Mesendoderm (in vitro differentiated cells): ENCODE measurements at regions not wholly inside any gene's neighbourhood (a gene's known extent, or its start where the extent isn't known, plus 50 kb on each side); places are given as distances from the start of the nearest gene placed in this dataset.

Experiments used
- DNase-seq: peaks from one replicate; pipeline ENCODE4 v3.0.0; 2013
- H2AK5ac ChIP-seq: 2 replicates; pipeline ENCODE4 v1.6.1; 2013; ENCODE audit warnings: low read length, inconsistent platforms
- H2BK120ac ChIP-seq: 2 replicates; pipeline ENCODE4 v1.6.1; 2013; ENCODE audit warnings: low read depth, mild to moderate bottlenecking, low read length, moderate library complexity, mixed read lengths
- H2BK15ac ChIP-seq: replicated peaks from 2 replicates; pipeline ENCODE4 v1.6.1; 2013; ENCODE audit warnings: low read depth, mild to moderate bottlenecking, moderate library complexity
- H2BK5ac ChIP-seq: 2 replicates; pipeline ENCODE4 v1.6.1; 2013; ENCODE audit warnings: low read length, inconsistent platforms
- H3K18ac ChIP-seq: 2 replicates; pipeline ENCODE4 v1.6.1; 2013; ENCODE audit warnings: mild to moderate bottlenecking, low read length, mixed read lengths
- H3K23ac ChIP-seq: one replicate; pipeline ENCODE4 v1.6.1; 2013; ENCODE audit warnings: low read length
- H3K27ac ChIP-seq: 2 replicates; pipeline ENCODE4 v1.5.1; 2013; ENCODE audit warnings: low read depth, mild to moderate bottlenecking, inconsistent platforms, low read length, moderate library complexity
- H3K27me3 ChIP-seq: 2 replicates; pipeline ENCODE4 v1.6.1; 2013; ENCODE audit warnings: low read length, control low read depth, mild to moderate bottlenecking, inconsistent platforms; ENCODE audit not compliant: insufficient read depth, poor library complexity
- H3K36me3 ChIP-seq: 2 replicates; pipeline ENCODE4 v1.6.1; 2013; ENCODE audit warnings: low read length, inconsistent platforms; ENCODE audit not compliant: control insufficient read depth, insufficient read depth
- H3K4ac ChIP-seq: one replicate; pipeline ENCODE4 v1.6.1; 2013; ENCODE audit warnings: low read depth, mild to moderate bottlenecking, low read length, moderate library complexity
- H3K4me1 ChIP-seq: 2 replicates; pipeline ENCODE4 v1.6.1; 2013; ENCODE audit warnings: low read depth, low read length, inconsistent platforms; ENCODE audit not compliant: control insufficient read depth
- H3K4me2 ChIP-seq: 2 replicates; pipeline ENCODE4 v1.6.1; 2013; ENCODE audit warnings: low read length
- H3K4me3 ChIP-seq: 2 replicates; pipeline ENCODE4 v1.5.1; 2013; ENCODE audit warnings: mild to moderate bottlenecking, low read length
- H3K56ac ChIP-seq: one replicate; pipeline ENCODE4 v1.6.1; 2013; ENCODE audit warnings: low read length
- H3K79me1 ChIP-seq: 2 replicates; pipeline ENCODE4 v1.6.1; 2013; ENCODE audit warnings: low read length, inconsistent platforms
- H3K79me2 ChIP-seq: 2 replicates; pipeline ENCODE4 v1.6.1; 2013; ENCODE audit warnings: mild to moderate bottlenecking, low read length; ENCODE audit not compliant: control insufficient read depth, insufficient read depth
- H3K9ac ChIP-seq: 2 replicates; pipeline ENCODE4 v1.6.1; 2013; ENCODE audit warnings: low read length, inconsistent platforms
- H4K5ac ChIP-seq: one replicate; pipeline ENCODE4 v1.6.1; 2013; ENCODE audit warnings: low read length
- H4K8ac ChIP-seq: one replicate; pipeline ENCODE4 v1.6.1; 2013; ENCODE audit warnings: low read depth, mild to moderate bottlenecking, control low read depth, low read length, moderate library complexity
- WGBS: extraction: QIAGEN DNeasy Blood & Tissue Kit; methylation state at CpG from one replicate; pipeline ENCODE4 v1.1.7; 2013; ENCODE audit warnings: low lambda C conversion rate, missing lambda C conversion rate; ENCODE audit not compliant: insufficient coverage; ENCODE audit errors: extremely low coverage; 5-methylcytosine and 5-hydroxymethylcytosine counted together

- Histone ChIP-seq H3K4me2 (no peak overlapping the region), H3K23ac (no peak overlapping the region), H3K56ac (no peak overlapping the region), H2AK5ac (no peak overlapping the region), H4K5ac (no peak overlapping the region), H3K4me3 (no peak overlapping the region), H3K9ac (no peak overlapping the region), H3K18ac (no peak overlapping the region), H2BK15ac (no peak overlapping the region), H3K4ac (no peak overlapping the region), H4K8ac (no peak overlapping the region), H2BK120ac (no peak overlapping the region), H3K27me3 (no peaks in the 10 kb centered on the region), H3K79me2 (no peaks in the 10 kb centered on the region), H3K4me1 (peaks cover 5% of the 10 kb centered on the region), H3K27ac (no peak overlapping the region), H3K36me3 (no peaks in the 10 kb centered on the region), H3K79me1 (no peaks in the 10 kb centered on the region), H2BK5ac (no peak overlapping the region)
- DNase-seq: no peak
- WGBS: no CpG with 5 or more reads among the region's 10 CpGs
Measured at GRCh38 chr11:120011836-120012235, 126.1 kb downstream of the TRIM29 start.

GRCh38 chr11:120010775-120011174, 127.1 kb downstream of the TRIM29 start:
- H2AK5ac ChIP-seq: no peak overlapping the region
- H4K8ac ChIP-seq: no peak overlapping the region
- no peak overlapping the region for H3K23ac ChIP-seq
- H3K27ac ChIP-seq: no peak overlapping the region
- H2BK120ac ChIP-seq: no peak overlapping the region
- no peaks in the 10 kb centered on the region for H3K36me3 ChIP-seq
- no peak overlapping the region for H3K4me2 ChIP-seq
- H2BK15ac ChIP-seq: no peak overlapping the region
- H2BK5ac ChIP-seq: no peak overlapping the region
- no peaks in the 10 kb centered on the region for H3K27me3 ChIP-seq
- WGBS: no CpG with 5 or more reads among the region's 9 CpGs
- H3K18ac ChIP-seq: no peak overlapping the region
- H3K56ac ChIP-seq: no peak overlapping the region
- no peak overlapping the region for H3K4ac ChIP-seq
- no peak overlapping the region for H4K5ac ChIP-seq
- no peaks in the 10 kb centered on the region for H3K79me2 ChIP-seq
- no peak overlapping the region for H3K4me3 ChIP-seq
- no peaks in the 10 kb centered on the region for H3K79me1 ChIP-seq
- no peak overlapping the region for H3K9ac ChIP-seq
- H3K4me1 ChIP-seq: peaks cover 5% of the 10 kb centered on the region
- DNase-seq: no peak

GRCh38 chr11:120009938-120010337, 128.0 kb downstream of the TRIM29 start:
- Histone ChIP-seq H2BK5ac (no peak overlapping the region), H4K5ac (no peak overlapping the region), H3K27me3 (no peaks in the 10 kb centered on the region), H3K79me2 (no peaks in the 10 kb centered on the region), H2BK15ac (no peak overlapping the region), H3K27ac (no peak overlapping the region), H3K56ac (no peak overlapping the region), H2AK5ac (no peak overlapping the region), H3K4me1 (peaks cover 5% of the 10 kb centered on the region), H3K79me1 (no peaks in the 10 kb centered on the region), H2BK120ac (no peak overlapping the region), H3K18ac (no peak overlapping the region), H3K23ac (no peak overlapping the region), H3K4me2 (no peak overlapping the region), H3K4ac (no peak overlapping the region), H3K9ac (no peak overlapping the region), H4K8ac (no peak overlapping the region), H3K4me3 (no peak overlapping the region), H3K36me3 (no peaks in the 10 kb centered on the region)
- no peak for DNase-seq
- WGBS: no CpG with 5 or more reads among the region's 4 CpGs

- H3K79me1 ChIP-seq: no peaks in the 10 kb centered on the region
- H3K4me3 ChIP-seq: no peak overlapping the region
- no peak overlapping the region for H4K8ac ChIP-seq
- H4K5ac ChIP-seq: no peak overlapping the region
- H3K23ac ChIP-seq: no peak overlapping the region
- no peaks in the 10 kb centered on the region for H3K79me2 ChIP-seq
- no peaks in the 10 kb centered on the region for H3K36me3 ChIP-seq
- DNase-seq: no peak
- no peak overlapping the region for H2BK15ac ChIP-seq
- H3K27me3 ChIP-seq: no peaks in the 10 kb centered on the region
- H3K56ac ChIP-seq: no peak overlapping the region
- no peak overlapping the region for H3K4me2 ChIP-seq
- peaks cover 5% of the 10 kb centered on the region for H3K4me1 ChIP-seq
- no CpG with 5 or more reads among the region's 4 CpGs for WGBS
- no peak overlapping the region for H2AK5ac ChIP-seq
- no peak overlapping the region for H2BK120ac ChIP-seq
- no peak overlapping the region for H3K18ac ChIP-seq
- no peak overlapping the region for H3K9ac ChIP-seq
- H3K27ac ChIP-seq: no peak overlapping the region
- no peak overlapping the region for H3K4ac ChIP-seq
- no peak overlapping the region for H2BK5ac ChIP-seq
Measured at GRCh38 chr11:120007144-120007543, 130.8 kb downstream of the TRIM29 start.

GRCh38 chr11:120004723-120005122, 133.2 kb downstream of the TRIM29 start:
- H3K4ac ChIP-seq: no peak overlapping the region
- no peak overlapping the region for H3K27ac ChIP-seq
- H2AK5ac ChIP-seq: no peak overlapping the region
- H3K27me3 ChIP-seq: no peaks in the 10 kb centered on the region
- H2BK15ac ChIP-seq: no peak overlapping the region
- no peak overlapping the region for H2BK5ac ChIP-seq
- H3K79me1 ChIP-seq: no peaks in the 10 kb centered on the region
- H4K5ac ChIP-seq: no peak overlapping the region
- no peak overlapping the region for H3K56ac ChIP-seq
- no peak overlapping the region for H3K23ac ChIP-seq
- no CpG with 5 or more reads among the region's 4 CpGs for WGBS
- H3K4me3 ChIP-seq: no peak overlapping the region
- H3K4me2 ChIP-seq: no peak overlapping the region
- H3K4me1 ChIP-seq: peaks cover 5% of the 10 kb centered on the region
- DNase-seq: no peak
- H3K79me2 ChIP-seq: no peaks in the 10 kb centered on the region
- no peaks in the 10 kb centered on the region for H3K36me3 ChIP-seq
- no peak overlapping the region for H3K9ac ChIP-seq
- H4K8ac ChIP-seq: no peak overlapping the region
- no peak overlapping the region for H3K18ac ChIP-seq
- no peak overlapping the region for H2BK120ac ChIP-seq
